HG03025 (cell line): ENCODE measurements at regions not wholly inside any gene's neighbourhood (a gene's known extent, or its start where the extent isn't known, plus 50 kb on each side); places are given as distances from the start of the nearest gene placed in this dataset.
A peak's percentile ranks its signal among the peaks of the same experiment; 100 is the strongest.

Experiments
- ATAC-seq: cut with Tn5 transposase; IDR thresholded peaks from one replicate; pipeline ENCODE4 v1.9.1; 2021; ENCODE audit warnings: mild to moderate bottlenecking, moderate library complexity; ENCODE audit not compliant: unreplicated experiment, low FRiP score

DNA sequence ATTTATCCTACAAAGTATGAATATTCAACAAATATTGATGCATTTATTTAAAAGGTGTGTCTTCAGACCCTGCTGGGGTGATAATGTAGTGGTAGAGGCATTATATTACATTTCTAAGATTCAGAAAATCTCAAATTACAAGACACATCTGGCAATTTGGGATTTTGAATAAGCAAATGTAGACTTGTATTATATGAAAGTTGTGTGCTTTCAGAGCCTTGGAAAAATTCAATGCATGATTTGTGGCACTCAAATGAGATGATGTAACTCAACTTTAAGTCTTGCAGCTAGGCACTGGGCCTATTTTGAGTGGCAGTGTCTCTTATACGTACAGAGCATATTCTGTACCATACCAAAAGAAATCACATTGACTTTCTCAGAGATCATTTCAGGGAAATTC lies 214.4 kb downstream of the ETS1 start:
- no peak for ATAC-seq

DNA sequence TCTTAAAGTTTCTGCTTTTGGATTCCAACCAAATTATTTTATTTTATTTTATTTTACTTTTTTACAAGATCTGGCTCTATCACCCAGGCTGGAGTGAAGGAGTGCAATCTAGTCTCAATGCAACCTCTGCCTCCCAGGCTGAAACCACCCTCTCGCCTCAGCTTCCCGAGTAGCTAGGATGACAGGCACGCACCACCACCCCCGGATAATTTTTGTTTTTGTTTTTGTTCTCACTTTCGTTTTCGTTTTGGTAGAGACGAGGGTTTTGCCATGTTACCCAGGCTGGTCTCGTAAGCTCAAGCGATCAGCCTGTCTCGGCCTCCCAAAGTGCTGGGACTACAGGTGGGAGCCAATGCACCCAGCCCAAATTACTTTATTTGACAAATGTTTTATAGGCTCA lies 219.8 kb downstream of the ETS1 start:
- no peak for ATAC-seq

DNA sequence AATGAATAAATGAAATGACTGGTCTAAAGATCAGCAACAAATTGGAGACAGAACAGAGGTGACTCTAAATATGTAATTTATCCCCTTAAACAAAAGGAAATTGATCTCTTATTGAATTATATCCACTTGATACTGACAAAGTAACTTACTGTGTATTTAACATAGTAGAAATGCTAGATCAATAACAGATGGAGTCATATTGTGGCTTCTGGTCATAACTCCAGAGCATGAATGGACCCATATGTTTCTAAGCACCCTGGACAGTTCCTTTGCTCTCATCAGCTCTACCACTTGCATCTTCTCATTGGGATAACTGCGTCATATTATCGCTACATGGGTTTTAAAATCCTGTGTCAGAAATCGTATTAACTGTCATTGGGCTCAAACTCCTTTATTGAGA lies 222.3 kb downstream of the ETS1 start:
- no peak for ATAC-seq

DNA sequence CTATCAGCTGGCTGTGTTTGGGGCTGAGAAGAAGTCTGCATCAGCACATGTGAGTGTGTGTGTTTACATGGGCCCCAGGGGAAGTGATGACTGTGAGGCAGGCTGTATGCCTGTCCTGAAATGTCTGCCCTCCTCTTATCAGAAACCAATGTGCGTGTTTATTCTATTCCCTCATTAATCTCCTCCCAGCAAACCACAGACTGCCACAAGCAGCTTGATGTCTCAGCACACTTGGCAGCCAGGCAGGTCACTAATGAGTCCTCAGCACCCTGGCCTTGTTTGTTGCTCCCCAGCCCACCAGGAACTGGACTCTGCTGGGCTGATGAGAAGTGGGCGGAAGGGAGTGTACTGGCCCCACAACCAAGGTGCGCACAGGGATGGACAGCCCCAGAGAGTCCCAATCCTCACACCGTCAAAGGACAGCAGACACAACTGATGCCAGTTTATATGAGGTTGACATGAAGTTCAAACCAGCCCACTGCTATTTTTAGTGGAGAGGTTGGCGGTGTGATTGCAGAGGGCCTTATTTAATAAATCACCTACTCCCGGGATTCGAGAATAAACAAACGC lies 225.8 kb downstream of the ETS1 start:
- ATAC-seq: no peak

DNA sequence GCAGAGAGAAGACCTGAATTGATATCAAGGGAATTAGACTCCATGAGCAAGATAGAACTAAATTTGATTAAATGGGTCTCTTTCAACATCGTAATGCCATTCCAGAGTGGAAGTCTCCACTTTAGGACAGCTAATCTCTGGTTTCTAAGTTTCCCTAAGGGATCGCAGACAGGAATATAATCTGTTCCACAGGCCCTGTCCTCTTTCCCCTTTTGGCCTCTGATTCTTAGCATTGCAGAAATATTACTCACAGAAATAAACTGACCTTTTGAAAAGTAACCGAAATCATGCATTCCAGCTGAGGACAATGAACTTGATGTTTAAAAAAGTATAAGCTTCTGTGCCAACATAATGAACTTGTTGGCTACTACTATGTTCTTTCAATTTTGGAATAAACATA lies 227.8 kb downstream of the ETS1 start:
- ATAC-seq: no peak

DNA sequence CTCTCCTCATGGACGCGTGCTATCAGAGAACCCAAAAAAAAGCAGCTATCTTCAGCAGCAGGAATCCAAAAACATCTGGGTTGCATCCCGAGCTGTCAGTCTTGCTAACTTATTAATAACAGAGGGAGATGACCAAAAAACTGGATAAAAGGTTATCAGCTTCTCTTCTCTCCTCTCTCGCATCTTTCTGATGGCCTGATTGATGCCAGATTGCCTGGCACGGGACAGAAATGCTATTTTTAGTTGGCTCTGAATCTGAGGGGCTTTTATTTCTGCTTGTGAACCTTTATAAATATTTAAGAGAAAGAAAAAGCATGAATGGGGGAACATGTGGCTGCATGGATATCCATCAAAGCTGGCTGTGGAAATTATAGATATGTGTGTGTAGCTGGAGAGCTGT lies 230.3 kb downstream of the ETS1 start:
- no peak for ATAC-seq

DNA sequence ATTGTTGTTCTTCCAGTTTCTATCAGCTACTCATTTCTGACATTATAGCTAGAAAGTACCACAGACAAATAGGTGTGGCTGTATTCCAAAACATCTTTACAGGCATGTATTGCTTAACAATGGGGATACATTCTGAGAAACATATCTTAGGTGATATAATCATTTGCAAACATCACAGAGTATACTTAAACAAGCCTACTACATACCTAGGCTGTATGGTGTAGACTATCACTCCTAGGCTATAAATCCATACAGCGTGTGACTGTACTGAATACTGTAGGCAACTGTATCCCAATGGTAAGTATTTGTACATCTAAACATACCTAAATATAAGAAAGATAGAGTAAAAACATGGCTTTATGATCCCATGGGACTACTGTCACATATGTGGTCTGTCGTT lies 231.8 kb downstream of the ETS1 start:
- ATAC-seq: no peak

DNA sequence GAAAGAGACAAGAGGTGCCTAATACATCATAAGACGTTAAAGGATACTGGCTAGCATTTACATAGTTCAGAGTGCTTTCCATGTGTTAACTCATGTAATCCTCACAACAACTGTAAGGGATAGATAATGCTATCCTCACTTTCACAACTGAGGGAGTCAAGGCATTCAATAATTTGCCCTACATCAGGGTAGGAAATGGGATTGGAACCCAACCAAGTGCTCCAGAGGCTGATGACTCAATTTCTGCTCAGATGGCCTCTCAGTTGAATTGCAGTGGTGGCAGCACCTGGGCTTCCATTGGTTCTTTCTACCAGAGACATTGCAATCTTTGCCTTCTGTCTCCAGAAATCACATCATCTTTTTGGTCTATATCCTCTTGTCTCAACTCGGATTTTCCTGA lies 232.9 kb downstream of the ETS1 start:
- ATAC-seq: no peak

DNA sequence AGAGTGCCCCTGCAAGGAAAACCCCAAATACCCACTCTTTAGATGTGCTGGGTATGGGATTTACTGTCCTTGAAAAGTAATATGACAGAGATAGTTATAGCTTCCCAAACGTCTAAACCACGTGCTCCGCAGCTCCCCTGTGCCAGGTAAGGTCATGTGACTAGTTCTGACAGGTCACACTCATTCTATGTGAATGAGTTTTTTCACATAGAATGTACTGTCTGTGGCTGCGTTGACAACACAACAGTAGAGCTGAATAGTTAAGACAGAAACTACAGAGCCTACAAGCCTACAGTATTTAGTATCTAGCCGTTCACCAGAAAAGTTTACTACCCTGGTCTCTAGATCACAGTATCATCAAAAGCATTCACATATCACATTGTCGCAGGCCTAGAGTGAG lies 236.2 kb downstream of the ETS1 start:
- ATAC-seq: no peak

DNA sequence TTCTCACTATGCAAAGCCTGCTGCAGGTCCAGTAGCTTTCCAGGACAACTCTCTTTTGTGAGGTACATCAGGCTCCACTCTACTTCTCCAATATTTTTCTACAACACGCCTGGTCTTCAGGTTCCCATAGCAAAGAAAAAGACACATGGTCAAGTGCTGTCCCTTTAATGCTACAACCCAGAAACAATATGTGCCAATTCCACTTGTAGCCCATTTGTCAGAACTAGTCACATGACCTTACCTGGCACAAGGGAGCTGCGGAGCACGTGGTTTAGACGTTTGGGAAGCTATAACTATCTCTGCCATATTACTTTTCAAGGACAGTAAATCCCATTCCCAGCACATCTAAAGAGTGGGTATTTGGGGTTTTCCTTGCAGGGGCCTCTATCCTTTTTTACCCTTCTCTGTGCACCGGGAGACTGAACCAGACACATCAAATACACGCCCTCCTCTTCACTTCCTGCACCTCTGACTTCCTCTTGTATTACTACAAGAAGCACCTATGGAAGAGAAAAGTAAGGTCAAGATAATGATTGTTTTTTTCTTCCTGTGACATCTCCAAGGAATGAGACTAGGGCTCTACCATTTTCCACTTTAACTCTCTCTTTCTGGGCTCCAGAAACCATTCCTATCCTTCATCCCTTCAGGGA lies 237.6 kb downstream of the ETS1 start:
- ATAC-seq: no peak

DNA sequence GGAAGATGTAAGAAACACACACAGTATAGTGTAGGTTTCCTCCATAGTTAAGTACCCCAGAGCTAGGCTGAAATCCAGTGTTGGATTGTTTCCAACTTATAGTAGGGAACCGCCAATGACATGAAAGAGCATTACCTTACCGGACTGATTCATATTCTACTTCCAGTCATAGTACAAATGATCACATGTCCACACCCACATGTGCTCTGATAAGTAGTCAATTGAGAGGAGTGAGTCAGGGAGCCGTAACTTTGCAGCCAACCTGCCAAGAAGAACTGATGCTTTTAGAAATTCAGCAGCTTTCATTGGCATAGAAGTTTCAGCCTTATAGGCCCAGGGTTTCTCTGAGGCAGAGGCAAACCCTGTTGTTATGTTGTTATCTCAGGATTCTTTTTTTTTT lies 240.6 kb downstream of the ETS1 start:
- no peak for ATAC-seq

DNA sequence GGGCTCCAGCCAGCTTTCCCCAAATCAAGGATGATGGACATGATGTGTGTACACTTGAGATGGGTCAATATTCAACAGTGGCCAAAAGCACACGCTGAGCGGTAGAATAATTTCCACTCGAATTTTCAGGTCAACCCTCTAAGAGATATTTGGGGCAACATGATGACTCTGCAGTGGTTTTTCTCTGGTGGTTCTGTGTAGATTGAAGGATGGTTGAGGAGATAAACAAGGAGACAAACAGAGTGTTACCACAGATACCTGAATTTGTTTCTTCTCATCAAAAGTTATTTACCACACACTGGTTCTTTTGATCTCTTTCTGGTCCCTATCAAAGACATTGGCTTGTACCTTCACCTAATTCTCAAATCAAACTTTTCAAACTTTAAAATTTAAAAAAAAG lies 242.0 kb downstream of the ETS1 start:
- no peak for ATAC-seq

DNA sequence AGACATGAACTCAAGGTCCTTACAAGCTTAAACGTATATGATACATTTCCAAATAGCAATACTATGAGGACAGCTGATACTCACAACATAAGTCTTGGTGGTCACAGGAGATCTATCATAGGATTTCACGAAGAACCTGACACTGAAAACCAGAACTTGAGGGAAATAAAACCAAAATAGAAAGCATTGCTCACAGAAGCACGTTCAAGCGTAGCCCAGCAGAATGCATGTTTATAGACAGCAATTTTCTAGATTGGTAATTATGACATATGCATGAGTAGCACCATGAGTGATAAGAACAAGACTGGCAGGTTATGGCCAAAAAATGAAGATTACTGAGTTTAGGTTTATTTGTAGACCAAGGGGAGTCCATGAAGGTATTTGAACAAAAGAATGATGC lies 243.5 kb downstream of the ETS1 start:
- no peak for ATAC-seq

DNA sequence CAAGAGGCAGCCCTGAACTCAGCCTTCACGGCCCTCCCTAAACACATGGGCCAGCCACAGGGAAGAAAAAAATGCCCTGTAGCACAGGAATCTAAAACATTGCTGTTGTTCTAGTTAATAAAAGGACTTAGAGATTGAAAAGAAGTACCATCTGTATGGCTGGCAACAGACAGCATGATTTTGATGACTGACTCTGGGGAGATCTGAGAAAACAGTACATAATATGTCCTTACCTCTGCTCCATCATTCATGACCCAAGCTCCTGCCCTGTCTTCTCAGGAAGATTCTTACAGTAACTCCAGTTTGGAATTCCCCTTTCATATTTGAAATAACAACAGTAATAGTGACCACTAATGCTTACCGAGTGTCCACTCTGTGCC lies 244.2 kb downstream of the ETS1 start:
- no peak for ATAC-seq

DNA sequence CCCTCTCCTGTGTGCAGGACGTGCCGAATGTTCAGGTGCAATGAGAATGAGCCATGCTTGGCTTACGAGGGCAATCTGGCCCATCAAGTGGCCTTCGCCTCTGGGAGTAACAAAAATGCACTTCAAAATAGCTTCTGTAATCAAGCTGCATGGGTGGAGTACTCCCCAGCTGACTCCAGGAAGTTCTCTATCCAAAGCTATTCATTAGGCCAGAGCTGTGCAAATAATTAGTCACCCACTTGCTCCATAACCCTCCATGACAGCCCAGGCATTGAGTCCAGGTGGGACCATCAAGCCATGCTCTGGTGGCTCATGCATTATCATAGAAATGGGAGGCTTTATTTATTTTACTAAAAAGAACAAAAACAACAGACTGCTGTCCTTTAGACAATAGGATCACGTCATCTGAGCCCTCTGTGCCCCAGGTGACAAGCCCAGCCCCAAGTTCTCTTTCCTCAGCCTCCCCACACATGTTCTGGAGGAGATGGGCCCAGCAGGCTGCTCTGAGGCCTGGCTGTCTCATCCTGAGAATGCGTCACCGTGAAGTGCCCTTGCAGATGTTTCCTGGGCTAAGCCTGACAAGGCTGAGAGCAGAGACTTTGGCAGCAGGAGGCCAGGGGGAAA lies 244.7 kb downstream of the ETS1 start:
- ATAC-seq: peak; percentile 70

DNA sequence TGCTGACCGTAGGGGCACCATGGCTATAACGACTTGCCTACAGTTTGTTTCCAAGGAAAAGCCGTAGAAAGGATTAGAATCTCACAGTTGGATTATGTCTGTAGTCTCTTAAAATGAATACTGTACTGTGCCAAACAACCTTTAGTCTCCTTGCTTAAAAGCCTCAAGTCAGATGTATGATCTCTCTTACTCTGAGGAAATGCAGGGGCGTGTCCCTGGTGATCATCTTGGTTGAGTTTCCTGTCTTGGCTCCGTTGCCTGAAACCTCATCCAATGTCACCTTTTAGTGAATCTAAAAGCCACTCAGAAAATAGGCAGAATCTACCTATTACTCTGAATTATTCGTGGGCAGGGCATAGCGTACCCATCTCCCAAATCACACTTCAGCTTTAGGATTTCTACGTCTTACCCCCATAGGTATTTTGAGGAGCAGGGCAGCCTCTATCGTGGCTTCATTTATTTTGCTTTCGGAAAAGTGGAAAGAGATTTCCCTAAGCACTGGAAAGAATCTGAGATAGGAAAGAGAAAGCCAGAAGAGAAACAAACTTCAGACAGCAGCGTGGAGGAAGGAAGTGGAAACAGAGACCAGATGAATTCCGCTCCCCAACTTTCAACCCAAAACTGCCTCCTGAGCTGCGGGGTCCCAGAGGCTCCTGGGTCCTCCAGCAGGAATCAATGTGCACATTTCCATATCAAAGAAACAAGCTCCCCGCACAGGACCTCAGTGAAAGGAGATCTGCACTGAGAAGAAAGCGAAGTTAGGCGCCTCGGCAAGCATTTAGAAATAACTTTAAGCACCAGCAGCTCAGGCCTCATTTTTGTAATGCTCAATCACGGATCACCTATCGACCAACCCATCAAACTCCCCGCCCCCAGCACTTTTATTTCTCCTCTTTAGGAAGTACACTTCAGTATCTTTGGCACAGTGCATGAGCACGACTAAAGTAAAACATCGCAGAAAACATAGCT lies 245.8 kb downstream of the ETS1 start:
- ATAC-seq: no peak

DNA sequence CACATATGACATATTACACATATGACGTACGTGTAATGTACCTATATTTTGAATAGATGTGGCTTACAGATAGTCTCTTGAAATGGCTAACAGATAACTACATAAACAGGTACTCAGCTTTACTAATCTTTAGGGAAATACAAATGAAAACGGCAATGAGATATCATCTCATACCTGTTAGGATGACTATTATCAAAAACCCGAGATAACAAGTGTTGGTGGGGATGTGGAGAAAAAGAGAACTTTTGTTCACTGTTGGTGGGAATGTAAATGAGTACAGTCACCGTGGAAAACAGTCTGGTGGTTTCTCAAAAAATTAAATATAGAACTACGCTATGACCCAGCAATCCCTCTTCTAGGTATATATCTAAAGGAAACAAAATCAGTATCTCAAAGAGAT lies 247.6 kb downstream of the ETS1 start:
- ATAC-seq: no peak

DNA sequence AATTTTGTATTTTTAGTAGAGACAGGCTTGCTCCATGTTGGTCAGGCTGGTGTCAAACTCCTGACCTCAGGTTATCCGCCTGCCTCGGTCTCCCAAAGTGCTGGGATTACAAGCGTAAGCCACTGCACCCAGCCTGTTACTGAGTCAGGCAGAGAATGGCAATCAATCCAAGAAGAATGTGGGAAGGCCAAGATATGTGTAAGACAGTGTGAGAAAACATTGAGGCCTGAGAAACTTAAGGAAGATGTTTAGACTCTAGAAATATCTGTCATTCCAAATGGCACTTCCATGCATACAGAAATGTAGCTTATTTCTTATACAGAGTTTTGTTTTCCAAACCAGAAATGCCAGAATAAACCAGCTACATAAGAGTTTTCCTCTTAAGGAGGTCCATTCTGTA lies 248.5 kb downstream of the ETS1 start:
- ATAC-seq: no peak

DNA sequence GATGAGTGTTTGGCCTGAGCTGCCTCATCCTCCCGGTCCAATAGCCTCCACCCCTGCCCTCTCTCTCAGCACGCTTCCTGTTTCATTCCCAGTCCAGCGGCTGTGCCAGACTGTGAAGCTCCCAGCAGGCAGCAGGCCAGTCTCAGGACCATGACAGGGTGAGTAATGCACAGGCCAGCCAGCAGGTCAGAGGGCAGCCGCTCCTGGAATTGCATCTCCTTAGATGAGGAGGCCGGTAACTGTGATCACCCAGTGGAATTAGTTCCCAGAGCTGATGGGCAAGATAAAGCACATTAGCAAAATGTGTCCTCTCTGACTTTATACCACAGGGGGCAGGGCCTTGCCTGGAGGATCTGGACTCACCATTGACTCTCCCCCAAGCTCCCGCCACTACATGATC lies 251.2 kb downstream of the ETS1 start:
- no peak for ATAC-seq

DNA sequence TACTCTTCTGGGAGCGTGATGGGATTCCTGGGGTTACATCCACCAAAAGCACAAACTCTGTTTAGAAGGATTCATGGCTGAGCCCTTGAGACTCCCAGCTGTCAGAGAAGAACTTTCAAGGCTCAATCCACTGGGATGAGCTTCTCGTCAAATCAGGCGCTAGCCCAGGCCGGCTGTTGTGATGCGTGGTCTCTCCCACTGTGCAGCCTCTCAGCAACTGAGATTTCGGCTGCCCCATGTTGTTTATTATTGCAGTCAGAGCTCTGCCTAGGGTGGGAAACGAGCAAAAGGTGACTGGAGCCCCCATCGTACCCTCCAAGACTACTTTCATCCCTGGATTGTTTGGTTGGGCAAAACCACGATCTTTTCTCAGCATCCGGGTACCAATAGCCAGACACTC lies 251.6 kb downstream of the ETS1 start:
- ATAC-seq: no peak

DNA sequence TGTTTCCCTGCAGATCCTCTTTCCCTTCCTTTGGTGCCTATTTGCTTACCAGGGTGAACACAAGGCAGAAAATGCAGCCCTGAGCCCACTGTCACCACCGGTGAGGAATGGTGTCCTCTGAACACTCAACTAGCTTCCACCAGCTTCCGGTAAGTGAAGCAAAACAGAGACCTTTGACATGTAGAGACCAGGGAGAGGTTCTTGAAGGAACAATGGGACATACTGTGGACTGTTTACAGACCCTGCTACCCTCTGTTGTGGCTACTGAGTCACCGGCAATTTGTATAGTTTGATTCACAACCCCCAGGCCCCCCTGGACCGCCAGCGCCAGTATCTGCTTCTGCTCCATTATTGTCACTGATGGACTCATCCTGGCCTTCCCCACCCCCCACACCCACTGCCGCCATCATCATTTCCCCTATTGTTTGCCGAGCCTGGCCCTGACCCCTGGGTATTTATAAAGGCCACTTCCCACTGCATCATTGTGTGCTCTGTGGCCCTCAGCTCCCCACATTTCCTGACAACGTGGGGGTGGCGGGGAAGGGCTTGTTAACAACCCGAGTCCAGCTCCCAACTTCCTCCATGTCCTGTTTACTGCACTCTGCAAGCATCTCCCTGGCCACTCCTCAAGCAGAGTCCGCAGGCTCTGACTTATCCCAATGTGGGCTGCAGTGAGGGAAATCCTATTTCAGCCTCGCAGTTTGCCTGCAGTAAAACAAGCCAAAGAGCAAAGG lies 252.9 kb downstream of the ETS1 start:
- no peak for ATAC-seq
